ENCODE measurements at regions not wholly inside any gene's neighbourhood (a gene's known extent, or its start where the extent isn't known, plus 50 kb on each side); places are given as distances from the start of the nearest gene placed in this dataset.

DNA sequence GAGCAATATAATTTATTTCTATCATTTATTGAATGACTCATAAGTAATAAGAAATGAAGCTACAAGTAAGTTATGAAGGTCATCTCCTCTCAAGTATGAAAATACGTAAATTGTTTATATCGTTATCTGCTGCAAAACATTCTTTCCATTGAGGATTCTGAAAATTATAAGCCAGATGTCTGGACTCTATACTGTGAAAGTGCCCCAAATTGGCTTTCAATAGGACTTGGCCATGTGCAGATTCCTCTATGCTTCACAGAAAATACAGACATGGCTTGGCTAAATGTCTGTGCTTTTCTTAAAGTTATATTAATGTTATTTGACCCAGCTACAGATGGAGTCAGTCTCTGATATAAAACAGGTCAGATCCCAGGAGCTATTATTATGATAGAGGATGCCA, 2109.9 kb upstream of the AGA start:
- TF ChIP-seq, protein P1, sequence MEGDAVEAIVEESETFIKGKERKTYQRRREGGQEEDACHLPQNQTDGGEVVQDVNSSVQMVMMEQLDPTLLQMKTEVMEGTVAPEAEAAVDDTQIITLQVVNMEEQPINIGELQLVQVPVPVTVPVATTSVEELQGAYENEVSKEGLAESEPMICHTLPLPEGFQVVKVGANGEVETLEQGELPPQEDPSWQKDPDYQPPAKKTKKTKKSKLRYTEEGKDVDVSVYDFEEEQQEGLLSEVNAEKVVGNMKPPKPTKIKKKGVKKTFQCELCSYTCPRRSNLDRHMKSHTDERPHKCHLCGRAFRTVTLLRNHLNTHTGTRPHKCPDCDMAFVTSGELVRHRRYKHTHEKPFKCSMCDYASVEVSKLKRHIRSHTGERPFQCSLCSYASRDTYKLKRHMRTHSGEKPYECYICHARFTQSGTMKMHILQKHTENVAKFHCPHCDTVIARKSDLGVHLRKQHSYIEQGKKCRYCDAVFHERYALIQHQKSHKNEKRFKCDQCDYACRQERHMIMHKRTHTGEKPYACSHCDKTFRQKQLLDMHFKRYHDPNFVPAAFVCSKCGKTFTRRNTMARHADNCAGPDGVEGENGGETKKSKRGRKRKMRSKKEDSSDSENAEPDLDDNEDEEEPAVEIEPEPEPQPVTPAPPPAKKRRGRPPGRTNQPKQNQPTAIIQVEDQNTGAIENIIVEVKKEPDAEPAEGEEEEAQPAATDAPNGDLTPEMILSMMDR (IDR thresholded peaks at IDR 0.05) = no peak
- no peak for TF ChIP-seq POLR2A (IDR thresholded peaks at IDR 0.05)
